H4 (cell line): ENCODE measurements at regions not wholly inside any gene's neighbourhood (a gene's known extent, or its start where the extent isn't known, plus 50 kb on each side); places are given as distances from the start of the nearest gene placed in this dataset.
"Not testable (repeated sequence)": the region's sequence is repeated elsewhere in the genome, so short reads cannot be mapped to it uniquely, and the experiment has no call there.

Experiments used
- DNase-seq: peaks from one replicate; pipeline ENCODE4 v3.0.0-alpha.2; 2015; ENCODE audit warnings: low spot score

DNA sequence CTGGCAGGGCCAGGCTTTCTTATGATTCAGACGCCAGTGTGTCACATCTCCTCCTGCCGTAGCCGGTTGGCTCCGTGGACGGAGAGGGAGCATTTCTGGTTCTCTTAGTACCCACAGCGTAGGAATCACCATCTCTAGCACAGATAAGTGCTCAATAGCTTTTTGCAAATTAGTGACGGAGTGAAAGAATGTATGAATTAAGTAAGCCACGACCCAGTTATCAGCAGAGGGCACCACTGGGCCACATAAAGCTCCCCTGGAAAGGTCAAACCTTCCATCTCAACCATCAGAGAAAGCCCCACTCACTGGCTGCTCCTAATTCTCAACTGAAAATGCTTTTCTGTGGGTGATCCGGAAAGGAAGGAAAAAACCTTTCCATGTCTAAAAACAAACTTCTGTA is 317.0 kb upstream of the ADCY2 start:
- DNase-seq: no peak

DNA sequence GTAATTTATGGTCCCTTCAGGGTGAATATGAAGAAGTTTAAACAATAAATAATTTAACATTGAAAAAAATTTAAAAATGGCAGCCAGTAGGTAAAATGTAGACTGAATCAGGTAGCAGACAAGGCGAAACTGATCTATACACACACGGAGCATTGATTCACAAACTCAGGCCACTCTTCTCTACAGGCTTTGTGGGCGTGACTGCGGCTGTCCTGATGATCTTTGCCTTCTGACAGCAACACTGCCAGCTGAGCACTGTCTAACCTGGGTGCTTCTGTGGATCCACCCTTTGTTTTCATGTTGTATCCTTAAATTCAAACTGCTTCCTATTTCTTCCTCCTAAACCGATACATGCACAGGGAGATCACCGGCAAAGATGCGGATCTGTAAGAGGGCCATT is 315.4 kb upstream of the ADCY2 start:
- no peak for DNase-seq

DNA sequence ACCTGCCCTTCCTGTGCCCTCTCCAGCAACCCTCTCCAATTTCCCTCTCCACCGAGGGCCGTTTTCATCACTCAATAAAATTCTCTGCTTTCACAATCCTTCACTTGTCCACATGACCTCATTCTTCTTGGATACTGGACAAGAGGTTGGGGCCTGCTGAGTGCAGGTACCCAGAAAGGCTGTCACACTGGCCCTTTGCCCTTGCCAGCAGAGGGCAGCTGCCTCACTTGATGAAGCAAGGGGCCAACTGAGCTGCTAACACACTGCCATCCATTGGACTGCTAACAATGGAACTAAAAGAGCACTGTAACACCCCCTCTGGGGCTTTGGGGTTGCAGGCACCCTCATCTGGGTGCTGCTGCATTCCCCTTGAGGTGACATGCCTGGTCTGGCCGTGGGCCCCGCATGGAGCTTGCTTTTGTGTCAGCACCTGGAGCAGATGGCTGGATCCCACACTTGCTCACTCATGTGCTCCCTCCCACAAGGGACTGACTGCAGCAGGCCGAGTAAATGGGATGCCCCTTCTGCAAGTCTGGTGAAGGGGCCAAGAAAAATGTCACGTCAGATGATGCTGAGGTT is 308.1 kb upstream of the ADCY2 start:
- no peak for DNase-seq

DNA sequence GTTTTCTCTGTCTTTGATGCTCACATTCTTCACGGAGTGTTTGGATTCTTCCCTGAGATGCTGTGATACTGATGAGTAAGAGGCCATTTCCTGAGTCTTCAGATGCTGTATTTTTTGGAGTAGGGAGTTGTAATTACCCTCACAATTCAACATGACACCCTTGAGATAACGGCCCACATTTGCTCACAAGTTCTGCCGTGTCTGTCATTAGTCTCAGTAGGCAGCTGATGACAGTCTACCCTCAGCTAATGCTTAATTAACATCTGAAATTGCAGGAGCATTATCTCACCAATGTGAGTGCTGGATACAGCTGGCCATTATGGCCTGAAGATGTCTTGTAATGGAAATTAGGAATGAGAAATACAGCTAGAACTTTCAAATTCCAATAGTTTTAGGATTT is 307.1 kb upstream of the ADCY2 start:
- DNase-seq: no peak

DNA sequence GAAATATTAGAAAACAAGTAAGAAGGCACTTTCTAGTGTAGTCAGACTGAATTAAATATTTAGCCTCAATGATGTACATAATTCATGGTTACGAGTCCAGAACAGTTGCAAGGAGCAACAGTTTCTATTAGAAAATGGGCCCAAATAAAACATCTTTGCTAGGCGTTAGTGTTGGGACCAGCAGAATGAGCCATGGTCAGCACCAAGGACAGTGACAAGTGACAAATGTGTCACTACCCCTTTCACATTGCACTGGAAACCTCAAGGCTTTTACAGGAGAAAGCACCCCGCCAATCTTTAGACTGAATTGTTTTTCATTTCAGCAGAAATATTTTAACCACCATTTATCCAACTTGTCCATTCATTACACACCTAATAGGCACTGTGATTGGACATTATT is 301.3 kb upstream of the ADCY2 start:
- DNase-seq: no peak

DNA sequence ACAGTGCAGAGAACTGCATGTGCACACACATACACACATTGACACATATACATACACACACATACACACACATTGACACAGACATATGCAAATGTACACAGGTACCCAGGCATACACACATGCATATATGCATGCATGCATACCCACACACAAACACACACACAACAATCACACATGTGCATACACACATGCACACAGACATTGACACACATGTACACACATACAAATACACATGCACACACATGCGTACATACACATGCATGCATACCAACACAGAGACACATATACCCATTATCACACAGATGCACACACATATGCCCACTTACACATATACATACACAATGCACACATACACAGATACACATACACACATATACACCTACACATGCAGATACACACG is 299.6 kb upstream of the ADCY2 start:
- no peak for DNase-seq

DNA sequence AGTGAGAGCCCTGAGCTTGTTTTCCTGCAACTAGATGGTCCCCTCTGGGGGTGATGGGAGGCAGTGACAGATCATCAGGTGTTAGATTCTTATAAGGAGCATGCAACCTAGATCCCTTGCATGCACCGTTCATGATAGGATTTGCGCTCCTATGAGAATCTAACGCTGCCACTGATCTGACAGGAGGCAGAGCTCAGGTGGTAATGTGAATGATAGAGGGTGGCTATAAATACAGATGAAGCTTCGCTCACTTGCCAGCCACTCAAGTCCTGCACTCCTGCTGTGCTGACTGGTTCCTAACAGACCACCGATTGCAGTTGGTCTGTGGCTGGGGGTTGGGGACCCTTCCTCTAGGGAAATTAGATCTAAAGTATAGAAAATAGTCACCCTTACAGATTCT is 290.6 kb upstream of the ADCY2 start:
- no peak for DNase-seq

DNA sequence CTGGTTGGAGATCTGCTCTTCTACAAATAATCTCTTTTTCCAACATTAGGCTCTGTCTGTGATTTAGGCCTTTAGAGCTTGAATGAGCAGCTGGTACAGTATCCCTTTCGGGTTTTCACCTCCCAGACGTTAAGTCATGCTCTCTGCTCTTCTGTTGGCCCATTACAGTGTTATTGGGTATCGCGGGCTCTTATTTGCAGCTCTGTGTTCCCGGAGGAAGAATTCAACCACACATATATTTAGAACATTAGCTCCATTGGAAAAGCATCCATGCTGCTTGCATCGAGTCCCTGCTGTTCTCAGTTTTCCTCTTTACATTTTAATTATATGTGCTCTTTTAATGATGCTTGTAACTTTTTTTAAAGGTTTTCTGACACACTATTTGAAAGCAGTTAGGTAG is 278.0 kb upstream of the ADCY2 start:
- DNase-seq: no peak

DNA sequence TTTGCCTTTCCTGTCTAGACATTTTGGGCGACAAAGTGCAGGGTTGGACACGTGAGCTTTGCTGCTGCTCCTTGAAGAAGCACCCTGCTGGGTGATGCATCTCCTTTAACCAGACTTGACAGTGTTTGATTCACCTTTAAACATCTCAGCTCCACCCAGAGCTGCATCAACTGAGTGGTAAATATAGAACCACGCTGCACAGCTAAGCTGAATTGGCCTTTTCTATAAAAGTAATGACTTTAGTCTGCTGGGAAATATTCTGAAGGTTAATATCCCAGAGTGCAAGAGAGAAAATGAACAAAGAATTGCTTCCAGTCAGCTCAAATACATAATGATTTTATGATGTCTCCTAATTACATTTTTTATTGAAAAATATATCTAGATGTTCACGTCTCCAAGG is 264.3 kb upstream of the ADCY2 start:
- no peak for DNase-seq

DNA sequence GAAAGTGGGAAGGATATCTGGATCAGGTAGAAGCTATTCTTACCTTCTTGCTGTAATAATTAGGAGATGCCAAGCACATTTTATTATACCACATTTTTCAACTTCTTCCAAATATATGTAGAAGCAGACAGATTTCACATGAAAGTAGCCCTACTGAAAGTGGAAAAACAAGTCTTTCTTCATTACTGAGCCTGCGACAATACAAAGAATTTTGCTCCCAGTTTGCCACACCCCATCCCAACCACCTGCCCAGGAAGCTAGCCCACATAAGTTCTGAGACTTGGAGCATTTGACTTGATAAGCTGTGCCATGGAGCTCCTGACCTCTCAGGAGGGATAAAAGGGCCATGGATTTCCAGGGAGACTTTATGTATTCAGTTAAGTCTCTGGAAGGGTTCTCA is 249.1 kb upstream of the ADCY2 start:
- DNase-seq: no peak

DNA sequence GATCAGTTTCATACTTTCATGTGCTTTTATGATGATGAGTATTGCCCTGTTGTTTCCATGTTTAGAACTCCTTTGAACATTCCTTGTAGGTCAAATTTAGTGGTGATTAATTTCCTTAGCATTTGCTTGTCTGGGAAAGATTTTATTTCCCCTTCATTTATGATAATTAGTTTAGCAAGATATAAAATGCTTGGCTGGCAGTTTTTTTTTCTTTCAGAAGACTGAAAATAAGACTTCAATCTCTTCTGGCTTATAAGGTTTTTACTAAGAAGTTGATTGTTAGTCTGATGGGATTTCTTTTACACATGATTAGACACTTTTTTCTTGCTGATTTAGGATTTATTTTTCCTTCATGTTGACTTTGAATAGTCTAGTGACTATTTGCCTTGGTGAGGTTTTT is 238.9 kb upstream of the ADCY2 start:
- DNase-seq: no peak

DNA sequence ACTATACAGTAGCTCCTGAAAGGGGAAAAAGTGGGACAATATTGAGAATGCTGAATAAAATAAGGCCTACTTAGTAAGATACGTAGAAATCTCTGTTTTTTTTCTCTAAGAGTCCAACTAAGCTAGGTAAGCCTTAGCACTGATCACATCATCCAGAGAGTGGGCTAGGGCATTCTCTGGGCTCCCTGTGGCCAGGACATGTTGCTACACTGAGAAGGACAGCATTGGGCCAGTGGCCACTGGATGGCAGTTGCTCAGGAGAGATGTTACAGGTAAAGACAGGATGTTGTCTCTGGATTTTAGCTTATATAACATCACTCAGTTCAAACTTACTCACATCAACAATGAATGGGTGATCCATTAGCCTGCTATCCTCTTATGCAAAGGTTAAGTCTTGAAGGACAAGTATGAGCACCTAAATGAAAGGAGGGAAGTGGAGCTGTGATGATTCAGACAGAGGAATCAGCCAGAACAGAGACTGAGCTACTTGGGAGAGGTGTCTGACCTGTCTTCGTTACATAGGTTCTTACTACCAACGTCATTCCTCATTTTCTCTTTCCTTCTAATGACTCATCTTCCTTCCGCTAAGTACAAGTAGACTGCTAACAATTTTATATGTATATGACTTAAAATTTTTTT is 226.6 kb upstream of the ADCY2 start:
- no peak for DNase-seq

DNA sequence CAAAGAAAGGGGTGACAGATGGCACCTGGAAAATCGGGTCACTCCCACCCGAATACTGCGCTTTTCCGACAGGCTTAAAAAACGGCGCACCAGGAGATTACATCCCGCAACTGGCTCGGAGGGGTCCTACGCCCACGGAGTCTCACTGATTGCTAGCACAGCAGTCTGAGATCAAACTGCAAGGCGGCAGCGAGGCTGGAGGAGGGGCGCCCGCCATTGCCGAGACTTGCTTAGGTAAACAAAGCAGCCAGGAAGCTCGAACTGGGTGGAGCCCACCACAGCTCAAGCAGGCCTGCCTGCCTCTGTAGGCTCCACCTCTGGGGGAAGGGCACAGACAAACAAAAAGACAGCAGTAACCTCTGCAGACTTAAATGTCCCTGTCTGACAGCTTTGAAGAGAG is 225.2 kb upstream of the ADCY2 start:
- not testable (repeated sequence) for DNase-seq

DNA sequence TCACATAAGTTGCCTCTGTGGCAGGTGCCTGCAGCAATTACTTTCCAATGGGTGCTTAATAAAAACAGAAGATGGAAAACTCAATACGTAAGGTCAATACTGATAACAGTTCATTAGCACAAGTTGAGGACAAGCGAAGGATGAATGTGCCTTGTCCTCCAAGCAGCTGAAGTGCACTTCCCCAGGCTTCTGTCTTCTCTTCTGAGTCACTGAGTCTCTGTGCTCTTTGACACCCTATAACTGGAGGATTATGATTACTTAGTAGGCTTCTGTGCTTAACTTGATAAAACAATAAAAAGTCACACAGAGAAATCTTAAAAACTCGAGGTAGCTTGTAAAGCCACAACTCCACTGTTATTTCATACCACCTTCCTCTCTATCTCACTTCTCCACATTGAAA is 216.6 kb upstream of the ADCY2 start:
- no peak for DNase-seq

DNA sequence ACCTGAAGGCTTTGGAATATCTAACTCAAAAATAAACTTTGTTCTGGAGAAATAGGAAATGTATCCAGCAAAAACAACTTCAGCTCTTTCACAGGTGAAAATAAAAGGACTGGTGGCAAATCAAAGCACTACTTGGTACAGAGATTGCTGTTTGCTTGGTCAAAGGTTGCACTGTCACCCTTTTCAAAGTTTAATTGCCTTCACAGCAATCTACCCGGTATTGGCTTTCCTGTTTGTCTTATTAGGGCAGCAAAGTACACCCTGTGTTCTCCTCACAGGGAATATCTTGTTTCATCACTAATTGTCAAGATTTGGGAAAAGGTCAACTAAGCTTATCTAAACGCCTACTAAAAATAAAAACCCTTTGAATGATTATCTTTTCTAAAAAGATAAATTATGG is 214.1 kb upstream of the ADCY2 start:
- DNase-seq: no peak

DNA sequence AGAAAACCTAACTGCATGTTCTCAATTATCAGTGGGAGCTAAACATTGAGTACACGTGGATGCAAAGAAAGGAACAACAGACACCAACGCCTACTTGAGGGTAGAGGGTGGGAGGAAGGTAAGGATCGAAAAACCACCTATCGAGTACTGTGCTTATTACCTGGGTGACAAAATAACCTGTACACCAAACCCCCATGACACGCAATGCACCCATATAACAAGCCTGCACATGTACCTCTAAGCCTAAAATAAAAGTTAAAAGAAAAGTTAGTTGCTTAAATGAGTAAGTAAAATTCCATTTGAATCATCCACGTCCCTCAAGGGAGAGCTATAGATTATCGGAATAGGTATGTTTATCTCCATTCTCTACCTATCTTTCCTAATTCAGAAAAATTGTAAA is 210.2 kb upstream of the ADCY2 start:
- no peak for DNase-seq

DNA sequence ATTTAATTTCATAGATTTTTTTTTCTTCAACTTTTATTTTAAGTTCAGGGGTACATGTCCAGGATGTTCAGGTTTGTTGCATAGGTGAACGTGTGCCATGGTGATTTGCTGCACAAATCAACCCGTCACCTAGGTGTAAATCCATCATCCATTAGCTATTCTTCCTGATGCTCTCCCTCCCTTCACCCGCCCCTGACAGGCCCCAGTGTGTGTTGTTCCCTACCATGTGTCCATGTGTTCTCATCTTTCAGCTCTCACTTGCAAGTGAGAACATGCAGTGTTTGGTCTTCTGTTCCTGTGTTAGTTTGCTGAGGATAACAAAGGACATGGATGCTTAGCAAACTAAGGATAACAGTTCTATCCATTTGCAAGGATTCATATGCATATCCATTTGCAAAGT is 209.1 kb upstream of the ADCY2 start:
- DNase-seq: no peak

DNA sequence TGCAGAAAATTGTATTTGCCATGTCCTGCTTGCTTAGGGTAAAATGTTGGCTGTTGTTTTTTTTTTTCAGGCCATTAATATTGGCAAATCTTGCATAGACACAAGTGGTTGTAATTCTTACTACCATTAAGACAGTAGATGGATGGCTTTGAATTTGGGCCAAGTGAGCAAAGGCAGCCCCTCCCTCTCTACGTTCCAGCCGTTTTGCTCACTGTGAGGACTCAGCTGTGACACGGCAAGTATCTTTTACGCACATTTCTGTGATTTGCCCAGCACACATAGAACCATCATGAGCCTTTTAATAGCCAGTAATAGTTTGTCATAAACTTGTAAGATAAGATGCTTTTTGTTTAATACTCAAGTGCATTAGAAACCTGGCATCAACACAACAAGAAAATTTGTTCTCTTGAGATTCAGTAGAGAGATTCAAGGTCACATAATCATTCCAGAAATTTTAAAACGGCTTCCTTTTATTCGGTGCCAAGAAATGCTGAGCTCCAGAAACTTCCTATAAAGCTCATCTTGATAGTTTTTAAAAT is 205.2 kb upstream of the ADCY2 start:
- DNase-seq: no peak

DNA sequence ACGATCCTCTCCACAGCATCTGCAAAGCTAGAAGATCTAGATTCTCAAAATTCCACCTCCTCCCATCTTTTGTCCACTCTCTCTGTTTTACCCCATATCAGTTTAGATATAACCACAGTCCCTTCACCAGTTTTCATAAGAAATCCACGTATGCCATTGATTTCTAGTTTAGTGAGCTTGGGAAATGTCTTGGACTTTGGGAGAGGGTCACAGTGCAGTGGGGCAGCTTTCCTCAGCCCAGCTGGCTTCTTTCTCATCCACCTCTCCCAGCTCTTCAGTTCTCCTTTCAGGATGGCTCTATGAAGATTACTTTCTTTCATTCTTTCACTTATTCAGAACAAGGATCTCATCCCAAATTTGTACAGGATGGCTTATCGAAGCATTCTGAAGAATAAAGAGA is 203.9 kb upstream of the ADCY2 start:
- no peak for DNase-seq

DNA sequence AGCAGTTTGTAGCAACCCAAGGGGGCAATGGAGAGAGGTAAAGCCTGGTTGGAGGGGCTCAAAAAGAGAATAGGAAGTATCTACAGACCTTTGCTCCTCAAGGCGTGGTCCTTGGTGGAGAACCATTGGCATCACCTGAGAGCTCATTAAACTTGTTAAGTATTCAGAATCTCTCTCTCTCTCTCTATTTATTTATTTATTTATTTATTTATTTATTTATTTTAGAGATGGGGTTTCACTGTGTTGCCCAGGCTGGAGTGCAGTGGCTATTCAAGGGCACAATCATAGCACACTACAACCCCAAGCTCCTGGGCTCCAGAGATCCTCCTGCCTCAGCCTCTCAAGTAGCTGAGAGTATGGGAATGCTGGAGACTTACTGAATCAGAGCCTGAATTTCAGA is 193.1 kb upstream of the ADCY2 start:
- DNase-seq: no peak

DNA sequence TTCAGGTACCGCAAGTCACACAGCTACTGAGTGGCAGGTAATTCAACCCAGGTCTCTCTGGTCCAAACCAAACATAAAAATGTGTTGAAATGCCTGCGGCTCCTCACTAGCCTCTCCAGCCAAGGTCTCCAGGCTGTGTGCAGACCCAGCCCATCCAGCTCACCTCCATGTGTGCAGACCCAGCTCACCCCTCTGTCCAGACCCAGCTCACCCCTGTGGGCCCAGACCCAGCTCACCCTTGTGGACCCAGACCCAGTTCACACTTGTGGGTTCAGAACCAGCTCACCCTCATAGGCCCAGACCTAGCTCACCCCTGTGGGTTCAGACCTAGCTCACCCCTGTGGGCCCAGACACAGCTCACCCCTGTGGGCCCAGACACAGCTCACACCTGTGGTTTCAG is 188.0 kb upstream of the ADCY2 start:
- no peak for DNase-seq

DNA sequence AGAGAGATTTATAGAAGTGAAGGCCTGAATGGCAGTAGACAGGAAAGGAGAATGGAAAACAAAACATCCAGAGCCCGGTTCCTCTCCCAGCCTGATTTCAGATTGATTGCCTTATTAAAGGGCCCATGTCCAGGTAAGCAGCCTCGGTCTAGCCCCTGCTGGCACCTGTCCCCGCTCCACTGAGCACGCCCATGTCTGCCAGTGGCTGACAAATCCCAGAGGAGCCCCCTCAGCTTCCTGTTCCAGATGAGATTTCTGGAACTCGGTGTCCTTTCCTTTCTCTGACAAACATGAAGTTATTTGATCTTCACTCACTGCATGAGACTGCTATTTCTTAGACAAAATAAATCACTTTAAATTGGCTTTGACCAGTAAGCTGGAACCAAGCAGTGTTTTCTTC is 187.0 kb upstream of the ADCY2 start:
- DNase-seq: no peak

DNA sequence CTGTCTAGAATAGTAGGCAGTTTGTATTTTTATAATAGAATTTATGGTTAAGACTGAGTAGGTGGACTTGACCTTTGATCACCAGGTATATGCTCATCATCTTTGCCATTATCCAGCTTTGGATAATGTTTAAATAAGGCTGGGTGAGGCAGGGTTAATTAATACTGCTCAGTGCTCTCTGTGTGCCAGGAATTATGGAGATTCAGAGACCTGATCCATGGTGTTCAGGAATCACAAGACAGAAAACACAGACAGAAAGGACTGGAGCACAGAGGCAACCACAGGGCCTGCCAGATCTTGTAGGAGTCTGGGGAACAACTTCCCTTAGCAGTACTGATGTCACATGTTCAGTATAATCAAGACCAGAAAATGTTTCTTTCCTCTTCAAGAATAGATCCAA is 186.3 kb upstream of the ADCY2 start:
- no peak for DNase-seq

DNA sequence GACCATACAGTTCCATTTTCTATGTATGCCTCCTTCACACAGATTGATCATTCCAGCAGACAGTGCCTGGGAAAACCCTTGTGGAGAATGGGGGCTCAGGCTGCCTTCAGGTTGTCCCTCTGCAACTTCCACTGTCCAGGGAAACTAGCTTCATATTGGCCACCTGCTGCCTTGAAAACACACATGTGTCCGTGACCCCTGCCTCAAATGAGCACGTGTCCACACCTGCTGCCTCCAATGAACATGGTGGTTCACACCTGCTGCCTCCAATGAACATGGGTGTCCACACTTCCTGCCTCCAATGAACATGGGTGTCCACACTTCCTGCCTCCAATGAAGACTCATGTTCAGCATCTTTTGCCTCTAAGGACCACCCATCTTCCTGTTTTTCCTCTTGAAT is 185.4 kb upstream of the ADCY2 start:
- no peak for DNase-seq
